HCT116 (cell line): ENCODE measurements at regions not wholly inside any gene's neighbourhood (a gene's known extent, or its start where the extent isn't known, plus 50 kb on each side); places are given as distances from the start of the nearest gene placed in this dataset.

Experiments
- EZH2 ChIP-seq: fragments of 200-600 bp; sonication (generic); IDR thresholded peaks from 2 replicates; pipeline ENCODE4 v1.6.1; 2017; ENCODE audit warnings: antibody characterized with exemption, mixed run types
- EZH2phosphoT487 ChIP-seq: fragments of 200-600 bp; IDR thresholded peaks from 2 replicates; pipeline ENCODE4 v1.6.1; 2018; ENCODE audit warnings: antibody characterized with exemption, borderline replicate concordance
- POLR2A ChIP-seq: IDR thresholded peaks from 2 replicates; pipeline ENCODE4 v1.7.0; 2011; ENCODE audit warnings: borderline replicate concordance; ENCODE audit not compliant: insufficient read depth, insufficient read length; ENCODE audit errors: extremely low read depth

GRCh38 chr4:22932326-22932725 lies 239.6 kb downstream of the GBA3 start:
- TF ChIP-seq POLR2A = no peak
- TF ChIP-seq EZH2phosphoT487 = no peak
- TF ChIP-seq EZH2 = no peak
